Islet precursor cell (in vitro differentiated cells): ENCODE measurements at regions not wholly inside any gene's neighbourhood (a gene's known extent, or its start where the extent isn't known, plus 50 kb on each side); places are given as distances from the start of the nearest gene placed in this dataset.

Source experiments
- DNase-seq: peaks from one replicate; pipeline ENCODE4 v3.0.0-alpha.2; 2018

DNA sequence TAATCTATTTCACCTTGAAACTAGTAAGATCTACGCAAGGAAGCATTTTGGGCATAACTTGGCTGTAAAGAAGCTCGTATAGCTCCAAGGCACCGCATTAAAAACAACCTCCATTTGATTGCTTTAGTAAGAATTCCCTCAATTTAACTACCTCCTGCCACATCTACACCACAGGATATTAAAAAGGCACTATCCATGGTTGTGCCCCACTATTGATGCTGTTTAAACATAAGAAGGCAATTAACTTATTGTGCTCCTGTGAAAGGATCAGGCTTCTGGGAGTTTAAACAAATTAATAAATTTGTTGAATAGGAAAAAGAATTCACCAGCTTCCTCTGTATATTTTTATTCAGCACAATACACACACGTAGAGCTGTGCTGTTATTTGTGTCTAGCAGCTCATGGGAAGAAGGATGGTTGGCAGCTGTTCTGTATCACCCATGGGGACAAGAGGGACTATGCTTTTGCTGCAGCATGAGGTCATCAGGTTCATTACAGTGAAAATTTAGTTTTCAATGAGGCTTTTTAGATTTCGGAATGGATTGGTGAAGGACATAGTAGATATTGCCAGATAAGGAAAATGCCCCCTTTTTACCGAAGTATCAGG, 513.3 kb downstream of the HAO1 start:
- DNase-seq = no peak

GRCh38 chr20:7428946-7429345, 511.3 kb downstream of the HAO1 start:
- no peak for DNase-seq

DNA sequence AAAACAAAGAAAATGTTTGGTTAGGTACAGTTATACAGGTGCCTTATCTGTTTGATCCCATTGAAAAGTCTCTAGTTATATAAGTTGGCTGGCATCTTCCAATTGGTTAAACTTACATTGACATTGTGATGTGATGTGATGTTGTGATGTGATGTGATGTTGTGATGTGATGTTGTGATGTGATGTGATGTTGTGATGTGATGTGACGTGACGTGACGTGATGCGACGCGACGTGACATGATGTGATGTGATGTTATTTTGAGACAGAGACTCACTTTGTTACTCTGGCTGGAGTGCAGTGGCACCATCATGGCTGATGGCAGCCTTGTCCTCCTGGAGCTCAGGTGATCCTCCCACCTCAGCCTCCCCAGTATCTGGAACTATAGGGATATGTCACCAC, 507.6 kb downstream of the HAO1 start:
- DNase-seq = no peak

- no peak for DNase-seq
Measured at GRCh38 chr20:7437311-7437710, 502.9 kb downstream of the HAO1 start.

DNA sequence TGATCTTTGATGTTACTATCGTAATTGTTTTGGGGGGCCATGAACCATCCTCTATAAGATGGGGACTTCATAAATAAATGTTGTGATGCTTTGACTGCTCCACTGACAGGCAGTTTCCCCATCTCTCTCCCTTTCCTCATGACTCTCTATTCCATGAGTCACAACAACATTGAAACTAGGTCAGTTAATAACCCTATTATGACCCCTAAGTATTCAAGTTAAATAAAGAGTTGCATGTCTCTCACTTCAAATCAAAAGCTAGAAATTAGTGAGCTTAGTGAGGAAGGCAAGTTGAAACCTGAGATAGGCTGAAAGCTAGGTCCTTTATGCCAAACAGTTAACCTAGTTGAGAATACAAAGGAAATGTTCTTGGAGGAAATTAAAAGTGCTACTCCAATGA, 491.0 kb downstream of the HAO1 start:
- no peak for DNase-seq

DNA sequence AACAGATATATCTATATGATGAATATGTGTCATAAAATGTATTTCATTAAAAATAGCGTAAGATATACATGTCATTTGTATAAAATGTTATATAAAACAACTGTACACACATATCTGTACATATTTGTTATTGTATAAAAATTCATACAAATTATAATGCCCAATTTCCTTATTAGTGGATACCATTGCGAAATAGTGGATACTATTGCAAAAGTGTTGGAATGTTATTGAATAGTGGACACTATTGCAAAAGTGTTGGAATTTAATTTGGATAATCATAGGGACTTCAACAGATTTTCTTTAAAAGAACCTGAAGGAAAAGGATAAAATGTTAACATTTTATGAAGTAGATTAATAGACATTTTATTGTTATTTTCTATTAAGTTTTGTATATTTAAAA, 487.4 kb downstream of the HAO1 start:
- DNase-seq = no peak

- no peak for DNase-seq
Measured at GRCh38 chr20:7454047-7454446, 486.2 kb downstream of the HAO1 start.

DNA sequence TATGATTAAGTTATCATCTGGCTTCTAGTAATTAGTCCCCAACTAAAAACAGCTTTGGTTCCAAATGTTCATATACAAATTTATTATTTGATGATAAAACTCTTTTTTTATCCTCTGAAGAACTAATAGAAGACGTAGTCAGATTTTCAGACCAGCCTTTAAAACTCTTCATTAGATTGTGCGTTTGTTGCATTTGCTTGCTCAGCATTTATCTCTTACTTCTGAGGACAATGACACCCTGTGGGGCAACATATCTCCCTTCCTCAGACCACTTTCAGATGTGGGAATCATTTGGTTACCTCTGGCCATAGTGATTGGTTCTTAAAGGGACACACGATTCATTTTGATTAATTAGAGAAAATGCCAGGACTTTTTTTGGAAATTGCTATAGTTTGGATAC, 481.8 kb downstream of the HAO1 start:
- no peak for DNase-seq

DNA sequence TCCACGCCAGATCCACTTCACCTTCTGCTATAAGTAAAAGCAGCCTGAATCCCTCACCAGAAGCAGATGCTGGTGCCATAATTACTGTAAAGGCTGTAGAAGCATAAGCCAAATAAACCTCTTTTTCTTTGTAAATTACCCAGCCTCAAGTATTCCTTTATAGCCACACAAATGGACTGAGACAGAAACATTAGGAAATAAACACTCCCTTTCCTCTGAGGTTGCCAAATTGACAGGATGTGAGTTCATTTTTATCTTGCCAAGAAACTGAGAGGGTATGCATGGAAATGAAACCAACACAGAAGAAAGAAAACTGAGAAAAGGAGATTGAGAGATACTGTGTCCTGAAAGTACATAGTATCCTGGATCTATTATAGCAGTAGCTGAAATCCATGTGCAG, 481.2 kb downstream of the HAO1 start:
- no peak for DNase-seq

DNA sequence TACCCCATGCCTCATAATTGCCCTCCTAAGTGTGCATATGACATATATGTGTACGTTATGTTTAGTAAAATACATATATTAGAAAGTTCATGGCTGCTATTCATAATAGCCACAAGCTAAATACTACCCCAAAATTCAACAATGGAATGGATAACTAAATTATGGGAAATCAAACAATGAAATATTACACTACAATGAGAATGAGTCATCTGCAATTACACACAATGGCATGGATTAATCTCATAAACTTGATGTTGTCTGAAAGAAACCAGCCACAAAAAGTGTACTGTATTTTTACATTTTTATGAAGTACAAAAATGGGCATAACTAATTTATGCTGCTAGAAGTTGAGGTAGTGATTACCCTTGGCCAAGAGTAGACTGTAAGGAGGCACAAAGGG, 477.0 kb downstream of the HAO1 start:
- DNase-seq = no peak

DNA sequence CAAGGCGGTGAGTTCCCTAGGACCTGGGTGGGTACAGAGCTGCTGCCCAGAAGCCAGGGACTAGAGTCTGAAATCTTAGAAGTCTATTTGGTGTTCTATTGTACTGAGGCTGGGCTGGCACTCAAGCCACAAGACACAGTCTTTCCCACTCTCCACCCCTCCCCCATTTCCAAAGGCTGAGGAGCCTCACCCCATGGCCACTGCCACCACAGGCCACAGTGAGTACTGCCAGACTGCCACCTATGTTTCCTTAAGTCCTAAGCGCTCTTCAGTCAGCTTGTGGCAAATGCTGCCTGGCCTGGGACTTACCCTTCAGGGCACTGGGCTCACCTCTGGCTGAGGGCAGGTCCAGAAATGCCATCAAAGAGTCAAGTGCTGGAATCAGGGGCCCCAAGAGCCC, 469.3 kb downstream of the HAO1 start:
- no peak for DNase-seq

DNA sequence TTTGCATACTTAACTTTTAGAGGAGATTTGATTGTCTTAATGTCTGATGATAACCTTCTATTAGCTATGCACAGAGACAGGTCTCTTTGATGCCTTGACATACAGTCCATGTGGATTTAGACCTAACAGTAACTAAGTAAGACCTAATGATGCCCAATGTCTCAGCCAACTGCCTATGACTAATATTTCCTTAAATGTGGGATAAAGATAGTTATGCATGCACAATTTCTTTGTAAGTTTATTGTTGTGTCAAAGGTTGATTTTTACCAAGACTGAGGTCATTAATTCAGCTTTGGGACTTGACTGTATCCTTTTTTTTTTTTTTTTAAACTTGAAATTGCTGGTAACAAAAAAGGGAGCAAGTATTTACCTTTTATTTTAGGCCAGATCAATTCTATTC, 450.0 kb downstream of the HAO1 start:
- no peak for DNase-seq

DNA sequence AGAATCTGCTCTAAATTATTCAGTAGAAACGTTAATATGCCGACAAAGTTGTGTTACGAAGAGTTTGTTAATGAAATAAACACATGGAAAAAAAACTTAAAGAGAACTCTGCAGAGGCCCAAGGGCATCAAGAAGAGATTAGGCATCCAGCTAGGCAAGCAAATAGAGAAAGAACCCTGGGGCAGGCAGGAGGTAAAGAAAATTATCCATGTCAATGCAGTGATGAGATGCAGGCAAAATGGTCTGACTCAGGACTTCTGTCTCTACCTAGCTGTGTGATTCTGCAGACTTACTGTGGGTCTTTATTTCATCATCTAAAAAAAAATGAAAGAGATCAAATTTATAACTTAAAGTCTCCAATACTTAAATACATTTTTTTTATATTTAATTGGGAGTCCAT, 448.0 kb downstream of the HAO1 start:
- DNase-seq = no peak

GRCh38 chr20:7493311-7493710, 446.9 kb downstream of the HAO1 start:
- DNase-seq = no peak

GRCh38 chr20:7496394-7496991, 443.8 kb downstream of the HAO1 start:
- DNase-seq = no peak

DNA sequence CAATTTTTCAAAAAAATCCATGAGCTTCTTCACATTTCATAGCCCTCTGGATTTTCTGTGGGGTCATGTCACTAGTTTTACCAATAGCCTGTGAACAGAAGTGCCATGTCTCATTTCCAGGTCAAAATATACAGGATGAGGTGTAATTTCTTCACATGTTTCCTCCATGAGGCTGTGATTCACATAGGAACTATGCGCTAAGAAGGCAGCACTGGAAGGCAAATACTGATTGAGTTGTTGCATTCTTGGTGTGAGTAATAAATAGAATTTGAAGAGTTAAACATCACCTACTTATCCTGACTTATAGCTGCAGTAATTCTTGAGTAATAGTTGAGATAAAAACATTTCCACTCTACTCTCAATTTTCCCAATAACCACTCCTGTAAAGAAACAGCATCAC, 442.3 kb downstream of the HAO1 start:
- DNase-seq = no peak

GRCh38 chr20:7499201-7499600, 441.1 kb downstream of the HAO1 start:
- no peak for DNase-seq

GRCh38 chr20:7500231-7500663, 440.0 kb downstream of the HAO1 start:
- DNase-seq = no peak

- DNase-seq = no peak
Measured at GRCh38 chr20:7503501-7503900, 436.8 kb downstream of the HAO1 start.

DNA sequence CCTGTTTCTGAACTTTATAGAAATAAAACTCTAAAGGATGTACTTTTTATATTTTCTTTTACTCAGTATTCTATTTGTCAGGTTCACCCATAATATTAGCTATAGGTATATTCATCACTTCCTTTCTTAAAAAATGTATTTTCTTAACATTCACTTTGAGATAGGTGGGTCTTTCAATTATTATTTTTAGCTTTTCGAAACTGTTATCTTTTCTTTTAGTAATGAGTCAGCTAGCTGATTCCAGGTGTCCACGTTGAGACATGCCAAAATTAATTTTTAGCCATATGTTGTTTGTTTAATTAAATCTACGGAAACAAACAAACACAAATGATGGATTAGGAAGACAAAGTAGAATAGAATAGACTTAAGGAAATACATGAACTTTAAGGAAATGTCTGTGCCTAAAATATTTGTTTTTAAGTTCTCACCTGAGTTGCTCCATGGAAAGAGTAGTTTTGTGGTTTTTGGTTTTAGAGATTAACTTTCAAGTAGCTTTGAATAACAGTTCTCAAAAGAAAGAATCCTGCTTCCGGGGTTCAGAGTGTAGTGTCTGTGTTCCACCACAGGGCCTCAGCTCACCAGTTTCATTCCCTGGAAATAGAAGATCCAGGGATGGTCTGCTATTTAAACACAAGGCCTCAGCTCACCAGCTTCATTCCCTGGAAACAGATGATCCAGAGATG, 435.0 kb downstream of the HAO1 start:
- DNase-seq = no peak

DNA sequence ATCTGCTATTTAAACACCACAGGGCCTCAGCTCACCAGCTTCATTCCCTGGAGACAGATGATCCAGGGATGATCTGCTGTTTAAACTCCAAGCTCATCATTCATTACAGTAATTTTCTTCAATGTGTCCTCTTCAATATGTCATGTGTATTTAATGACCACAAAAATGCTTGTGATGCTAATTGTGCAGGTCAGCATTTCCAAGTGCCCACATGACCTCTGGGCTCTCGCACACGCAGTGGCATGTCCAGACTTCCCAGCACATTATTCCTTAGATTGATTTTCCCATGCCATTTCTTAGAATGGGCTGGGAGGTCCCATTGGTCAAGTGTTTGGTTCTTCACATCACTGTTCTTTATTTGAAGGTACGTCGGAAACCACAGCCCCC, 434.4 kb downstream of the HAO1 start:
- DNase-seq = no peak

DNA sequence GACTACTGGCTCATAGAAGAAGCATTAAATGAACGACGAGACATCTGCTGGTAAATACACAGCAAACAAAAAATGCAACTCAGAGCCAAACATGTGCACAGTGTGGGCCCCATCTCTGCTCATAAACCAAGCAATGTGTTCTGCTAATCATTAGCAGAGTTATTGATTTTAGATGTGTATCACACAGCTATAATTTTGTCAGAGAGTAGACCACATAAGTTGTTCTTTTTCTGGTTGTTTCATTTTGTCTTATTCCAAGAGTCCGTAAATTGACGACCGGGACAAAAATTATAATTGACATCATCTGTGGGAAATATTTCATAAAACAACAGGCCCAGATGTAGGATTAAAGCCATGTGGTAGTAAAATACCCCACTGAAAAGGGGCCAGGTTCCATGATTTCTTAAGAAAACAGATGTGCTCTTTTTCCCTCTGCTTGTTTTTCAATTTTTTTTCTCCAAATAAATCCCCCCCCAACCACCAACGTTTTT, 423.6 kb downstream of the HAO1 start:
- no peak for DNase-seq

- DNase-seq = no peak
Measured at GRCh38 chr20:7520361-7520760, 419.9 kb downstream of the HAO1 start.

GRCh38 chr20:7523288-7523687, 417.0 kb downstream of the HAO1 start:
- DNase-seq = no peak

DNA sequence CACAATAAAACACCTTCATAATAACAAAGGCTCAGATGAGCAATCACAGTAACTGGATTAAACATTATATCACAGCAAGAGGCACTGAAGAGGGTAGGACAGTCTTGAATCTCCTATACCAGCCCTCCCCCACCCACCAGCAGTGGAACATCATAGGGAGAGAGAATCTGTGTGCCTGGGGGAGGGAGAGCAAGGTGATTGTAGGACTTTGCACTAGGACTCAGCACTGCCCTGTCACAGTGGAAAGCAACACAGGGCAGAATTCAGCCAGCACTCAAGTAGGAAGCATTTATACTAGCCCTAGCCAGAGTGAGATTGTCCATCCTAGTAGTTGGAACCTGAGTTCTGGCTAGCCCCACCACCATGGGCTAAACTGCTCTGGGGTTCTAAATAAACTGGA, 400.2 kb downstream of the HAO1 start:
- DNase-seq = no peak
